ENCODE measurements at regions not wholly inside any gene's neighbourhood (a gene's known extent, or its start where the extent isn't known, plus 50 kb on each side); places are given as distances from the start of the nearest gene placed in this dataset.
"Not testable (repeated sequence)": the region's sequence is repeated elsewhere in the genome, so short reads cannot be mapped to it uniquely, and the experiment has no call there.

DNA sequence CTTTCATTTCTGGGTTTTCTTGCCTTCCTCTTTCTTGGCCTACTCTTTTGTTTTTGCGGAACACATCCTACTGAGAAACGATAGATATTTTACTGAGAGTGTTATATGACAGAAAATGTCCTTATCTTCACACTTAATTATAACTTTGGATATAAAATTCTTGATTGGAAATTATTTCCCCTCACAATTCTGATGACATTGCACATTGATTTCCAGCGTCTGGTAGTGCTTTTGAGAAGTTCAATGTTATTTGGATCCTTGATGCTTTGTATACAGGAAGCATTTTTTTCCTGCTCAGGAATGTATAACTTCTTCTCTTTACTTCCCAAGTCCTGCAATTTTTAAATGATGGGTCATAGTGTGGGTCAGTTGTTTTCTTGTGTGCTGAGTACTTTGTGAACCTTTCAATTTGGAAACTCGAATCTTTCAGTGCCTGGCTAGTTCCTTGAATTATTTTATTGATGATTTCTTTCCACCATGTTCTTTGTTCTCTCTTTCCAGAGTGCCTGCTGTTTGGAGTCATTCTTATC lies 183.9 kb downstream of the PDCD6IP start:
- H2AFZ ChIP-seq = no peak overlapping the region
- H3K27ac ChIP-seq = no peak overlapping the region
- CTCF ChIA-PET = no interaction called here
- no peak overlapping the region for H3K4me3 ChIP-seq
- no peaks in the 10 kb centered on the region for H3F3A ChIP-seq (ENCODE audit: insufficient read depth, low read depth)
- H3K9me2 ChIP-seq (ENCODE audit: insufficient read depth) = no peaks in the 10 kb centered on the region
- POLR2A ChIA-PET (ENCODE audit: unreplicated experiment) = no interaction called here
- TF ChIP-seq CTCF (conservative IDR thresholded peaks at IDR 0.05) (no peak), EZH2 (IDR thresholded peaks at IDR 0.05; ENCODE audit: low read depth) (no peak)
- intact Hi-C loops (cut with micrococcal nuclease; ENCODE audit: unreplicated experiment) = loop anchor here (10.0 kb wide), 1 partner anchor 1922 kb away; no protein-coding TSS in a partner anchor
- H4K20me1 ChIP-seq (ENCODE audit: insufficient read depth) = no peaks in the 10 kb centered on the region
- no peaks in the 10 kb centered on the region for H3K4me1 ChIP-seq (replicated peaks; ENCODE audit: insufficient read depth)
- BruUV-seq (replicated peaks) = no TSS peak
- no peaks in the 10 kb centered on the region for H3K9me3 ChIP-seq (ENCODE audit: insufficient read depth, low read depth)
- no peak for DNase-seq
- no peak overlapping the region for H3K4me2 ChIP-seq
- no peaks in the 10 kb centered on the region for H3K79me2 ChIP-seq (ENCODE audit: low read depth)
- H3K27me3 ChIP-seq (ENCODE audit: insufficient read depth, low read depth) = no peaks in the 10 kb centered on the region
- H3K36me3 ChIP-seq (ENCODE audit: low read depth) = no peaks in the 10 kb centered on the region

- H3K27me3 ChIP-seq (ENCODE audit: insufficient read depth, low read depth); CTCF ChIA-PET; H3K36me3 ChIP-seq (ENCODE audit: low read depth); DNase-seq; POLR2A ChIA-PET (ENCODE audit: unreplicated experiment); H3K4me3 ChIP-seq; H3K79me2 ChIP-seq (ENCODE audit: low read depth); BruUV-seq (replicated peaks); H3K9me2 ChIP-seq (ENCODE audit: insufficient read depth); H3K4me1 ChIP-seq (replicated peaks; ENCODE audit: insufficient read depth); H3F3A ChIP-seq (ENCODE audit: insufficient read depth, low read depth); H3K27ac ChIP-seq; H3K9me3 ChIP-seq (ENCODE audit: insufficient read depth, low read depth); H4K20me1 ChIP-seq (ENCODE audit: insufficient read depth); H3K4me2 ChIP-seq; H2AFZ ChIP-seq: not testable (repeated sequence)
- intact Hi-C loops (cut with micrococcal nuclease; ENCODE audit: unreplicated experiment) = loop anchor here (10.0 kb wide), 1 partner anchor 1922 kb away; no protein-coding TSS in a partner anchor
Measured at GRCh38 chr3:33982949-33983348, 184.5 kb downstream of the PDCD6IP start.

GRCh38 chr3:33989229-33989628 lies 190.8 kb downstream of the PDCD6IP start:
- no peak for DNase-seq
- TF ChIP-seq CTCF (conservative IDR thresholded peaks at IDR 0.05) = no peak
- Histone ChIP-seq H3K79me2 (ENCODE audit: low read depth) (no peaks in the 10 kb centered on the region), H3K36me3 (ENCODE audit: low read depth) (no peaks in the 10 kb centered on the region), H3K4me1 (replicated peaks; ENCODE audit: insufficient read depth) (no peaks in the 10 kb centered on the region), H3F3A (ENCODE audit: insufficient read depth, low read depth) (no peaks in the 10 kb centered on the region), H3K27ac (no peak overlapping the region), H3K4me3 (no peak overlapping the region), H3K9me2 (ENCODE audit: insufficient read depth) (no peaks in the 10 kb centered on the region), H3K4me2 (no peak overlapping the region), H3K9me3 (ENCODE audit: insufficient read depth, low read depth) (no peaks in the 10 kb centered on the region), H3K27me3 (ENCODE audit: insufficient read depth, low read depth) (no peaks in the 10 kb centered on the region), H2AFZ (no peak overlapping the region), H4K20me1 (ENCODE audit: insufficient read depth) (no peaks in the 10 kb centered on the region)
- intact Hi-C loops (cut with micrococcal nuclease; ENCODE audit: unreplicated experiment) = loop anchor here (10.0 kb wide), 1 partner anchor 1916 kb away; no protein-coding TSS in a partner anchor
- no TSS peak for BruUV-seq (replicated peaks)
- POLR2A ChIA-PET (ENCODE audit: unreplicated experiment) = no interaction called here
- CTCF ChIA-PET = no interaction called here

DNA sequence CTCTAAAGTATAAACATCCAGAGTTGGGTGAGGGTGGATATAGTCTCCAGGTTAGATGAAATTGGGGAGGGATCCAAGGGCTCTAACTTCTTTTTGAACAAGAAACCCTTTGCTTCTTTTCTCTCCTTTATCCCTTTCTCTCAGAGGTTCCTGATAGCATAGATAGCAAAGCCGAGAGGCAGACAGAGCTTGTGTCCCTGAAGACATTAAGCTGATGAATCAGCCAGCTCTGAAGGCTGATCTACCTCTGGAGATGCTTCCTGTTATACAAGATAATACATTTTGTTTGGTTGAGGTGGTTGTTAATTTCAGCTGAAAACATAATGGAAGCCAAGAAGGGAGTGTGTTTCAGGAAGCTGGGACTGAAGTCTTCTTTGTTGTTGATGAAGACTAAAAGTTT lies 193.2 kb downstream of the PDCD6IP start:
- Histone ChIP-seq H3K4me2 (no peak overlapping the region), H4K20me1 (ENCODE audit: insufficient read depth) (no peaks in the 10 kb centered on the region), H2AFZ (no peak overlapping the region), H3K9me3 (ENCODE audit: insufficient read depth, low read depth) (no peaks in the 10 kb centered on the region), H3K27ac (no peak overlapping the region), H3K4me1 (replicated peaks; ENCODE audit: insufficient read depth) (no peaks in the 10 kb centered on the region), H3F3A (ENCODE audit: insufficient read depth, low read depth) (no peaks in the 10 kb centered on the region), H3K9me2 (ENCODE audit: insufficient read depth) (no peaks in the 10 kb centered on the region), H3K4me3 (no peak overlapping the region), H3K36me3 (ENCODE audit: low read depth) (no peaks in the 10 kb centered on the region), H3K27me3 (ENCODE audit: insufficient read depth, low read depth) (no peaks in the 10 kb centered on the region), H3K79me2 (ENCODE audit: low read depth) (no peaks in the 10 kb centered on the region)
- CTCF ChIA-PET = no interaction called here
- no TSS peak for BruUV-seq (replicated peaks)
- POLR2A ChIA-PET (ENCODE audit: unreplicated experiment) = no interaction called here
- intact Hi-C loops (cut with micrococcal nuclease; ENCODE audit: unreplicated experiment) = no loop called here
- no peak for DNase-seq
- TF ChIP-seq EZH2 (IDR thresholded peaks at IDR 0.05; ENCODE audit: low read depth) (no peak), CTCF (conservative IDR thresholded peaks at IDR 0.05) (no peak)
